Prostate gland (tissue), 2 donors: ENCODE measurements at regions not wholly inside any gene's neighbourhood (a gene's known extent, or its start where the extent isn't known, plus 50 kb on each side); places are given as distances from the start of the nearest gene placed in this dataset.

Experiments
- CTCF ChIP-seq, 4 experiments: fragments of 200-600 bp in 2 of 4; fragments of 450-650 bp in 2 of 4; sonication (generic) in 2 of 4; IDR thresholded peaks; 1 replicate in 3 of 4; 2 replicates in 1 of 4; pipeline ENCODE4 v1.5.1; 2016 to 2019; ENCODE audit warnings: antibody characterized with exemption in 4 of 4, mild to moderate bottlenecking in 2 of 4, moderate library complexity in 2 of 4
- POLR2AphosphoS5 ChIP-seq: sonication (generic); formaldehyde crosslinking; IDR thresholded peaks from one replicate; pipeline ENCODE4 v1.6.1; 2017; ENCODE audit warnings: antibody characterized with exemption

GRCh38 chr15:38746211-38746610 is 181.6 kb upstream of the RASGRP1 start:
- no peak for TF ChIP-seq POLR2AphosphoS5
- TF ChIP-seq CTCF (IDR thresholded peaks at IDR 0.05): no peak
